Left ventricle myocardium inferior (tissue), 1 donor: ENCODE measurements at regions not wholly inside any gene's neighbourhood (a gene's known extent, or its start where the extent isn't known, plus 50 kb on each side); places are given as distances from the start of the nearest gene placed in this dataset.

Source experiments
- DNase-seq: peaks from one replicate; pipeline ENCODE4 v3.0.0-alpha.2; 2020
- H3K27ac ChIP-seq: fragments of 200-600 bp; replicated peaks from 2 replicates; pipeline ENCODE4 v1.8.0; 2021
- H3K27me3 ChIP-seq: fragments of 200-600 bp; 2 replicates; pipeline ENCODE4 v1.8.0; 2021; ENCODE audit warnings: low read depth
- H3K36me3 ChIP-seq: fragments of 200-600 bp; 2 replicates; pipeline ENCODE4 v1.8.0; 2021
- H3K4me1 ChIP-seq: fragments of 200-600 bp; 2 replicates; pipeline ENCODE4 v1.8.0; 2021
- H3K4me3 ChIP-seq: fragments of 200-600 bp; 2 replicates; pipeline ENCODE4 v1.8.0; 2021; ENCODE audit warnings: mild to moderate bottlenecking, moderate library complexity
- H3K9me3 ChIP-seq: fragments of 200-600 bp; replicated peaks from 2 replicates; pipeline ENCODE4 v1.8.0; 2021
- CTCF ChIP-seq: fragments of 200-600 bp; IDR thresholded peaks from 2 replicates; pipeline ENCODE4 v1.8.0; 2021; ENCODE audit warnings: antibody characterized with exemption, mild to moderate bottlenecking, borderline replicate concordance
- intact Hi-C: fragments of 100-400 bp; cut with micrococcal nuclease; formaldehyde crosslinking; loops from one replicate; pipeline ENCODE4 v1.11.0; 2022
- donor health status: DM: no; HTN: yes; CAD: no; lungs with severe emphysema.

- H3K36me3 ChIP-seq, result no peaks in the 10 kb centered on the region
Observed at GRCh38 chr1:243970077-243970476, 81.0 kb upstream of the ZBTB18 start.

GRCh38 chr1:243968413-243968812 lies 82.7 kb upstream of the ZBTB18 start:
- no peak for DNase-seq
- Histone ChIP-seq H3K27ac (no peak overlapping the region), H3K36me3 (no peaks in the 10 kb centered on the region), H3K9me3 (no peaks in the 10 kb centered on the region), H3K4me1 (peaks cover 13% of the 10 kb centered on the region), H3K4me3 (no peak overlapping the region), H3K27me3 (no peaks in the 10 kb centered on the region)
- intact Hi-C loops, result no loop called here
- TF ChIP-seq CTCF, result no peak

More at GRCh38 chr1:243970077-243970476, 81.0 kb upstream of the ZBTB18 start:
- peaks cover 13% of the 10 kb centered on the region for H3K4me1 ChIP-seq
- DNase-seq, result no peak
- H3K9me3 ChIP-seq, result no peaks in the 10 kb centered on the region
- intact Hi-C loops, result no loop called here
- TF ChIP-seq CTCF, result no peak
- no peak overlapping the region for H3K4me3 ChIP-seq
- peaks cover 13% of the 10 kb centered on the region for H3K27me3 ChIP-seq
- H3K27ac ChIP-seq, result no peak overlapping the region

GRCh38 chr1:243964915-243965314 lies 86.2 kb upstream of the ZBTB18 start:
- intact Hi-C loops, result no loop called here
- H3K4me3 ChIP-seq, result no peak overlapping the region
- no peaks in the 10 kb centered on the region for H3K27me3 ChIP-seq
- H3K9me3 ChIP-seq, result no peaks in the 10 kb centered on the region
- H3K36me3 ChIP-seq, result no peaks in the 10 kb centered on the region
- H3K27ac ChIP-seq, result no peak overlapping the region
- peaks cover 13% of the 10 kb centered on the region for H3K4me1 ChIP-seq
- no peak for DNase-seq
- TF ChIP-seq CTCF, result no peak

- Histone ChIP-seq H3K4me3 (no peak overlapping the region), H3K9me3 (no peaks in the 10 kb centered on the region), H3K36me3 (no peaks in the 10 kb centered on the region), H3K27me3 (peaks cover 11% of the 10 kb centered on the region), H3K27ac (no peak overlapping the region), H3K4me1 (peaks cover 4% of the 10 kb centered on the region)
- DNase-seq, result no peak
- no peak for TF ChIP-seq CTCF
- intact Hi-C loops, result no loop called here
Observed at GRCh38 chr1:243963571-243963970, 87.5 kb upstream of the ZBTB18 start.

GRCh38 chr1:243962541-243962940 lies 88.5 kb upstream of the ZBTB18 start:
- intact Hi-C loops, result no loop called here
- peaks cover 21% of the 10 kb centered on the region for H3K27me3 ChIP-seq
- TF ChIP-seq CTCF, result no peak

GRCh38 chr1:243959998-243960397 lies 91.1 kb upstream of the ZBTB18 start:
- TF ChIP-seq CTCF, result no peak
- no peak overlapping the region for H3K4me3 ChIP-seq
- intact Hi-C loops, result no loop called here

More at GRCh38 chr1:243962541-243962940, 88.5 kb upstream of the ZBTB18 start:
- no peak for DNase-seq
- Histone ChIP-seq H3K36me3 (no peaks in the 10 kb centered on the region), H3K4me3 (no peak overlapping the region), H3K9me3 (no peaks in the 10 kb centered on the region), H3K4me1 (no peaks in the 10 kb centered on the region), H3K27ac (no peak overlapping the region)

More at GRCh38 chr1:243959998-243960397, 91.1 kb upstream of the ZBTB18 start:
- DNase-seq, result no peak
- Histone ChIP-seq H3K36me3 (no peaks in the 10 kb centered on the region), H3K27me3 (peaks cover 33% of the 10 kb centered on the region), H3K9me3 (no peaks in the 10 kb centered on the region), H3K27ac (no peak overlapping the region), H3K4me1 (no peaks in the 10 kb centered on the region)
